Kidney capillary endothelial cell (primary cell): ENCODE measurements at regions not wholly inside any gene's neighbourhood (a gene's known extent, or its start where the extent isn't known, plus 50 kb on each side); places are given as distances from the start of the nearest gene placed in this dataset.
"Not testable (repeated sequence)": the region's sequence is repeated elsewhere in the genome, so short reads cannot be mapped to it uniquely, and the experiment has no call there.

ENCODE experiments used
- DNase-seq: peaks from one replicate; pipeline ENCODE4 v3.0.0-alpha.2; 2018; ENCODE audit warnings: low spot score

- no peak for DNase-seq
Observed at GRCh38 chr10:131838966-131839742, 61.7 kb upstream of the PPP2R2D start.

- DNase-seq, result not testable (repeated sequence)
Observed at GRCh38 chr10:131839880-131840787, 60.7 kb upstream of the PPP2R2D start.

- DNase-seq, result no peak
Observed at GRCh38 chr10:131840788-131841118, 60.1 kb upstream of the PPP2R2D start.

- DNase-seq, result no peak
Observed at GRCh38 chr10:131841131-131841660, 59.6 kb upstream of the PPP2R2D start.

- no peak for DNase-seq
Observed at GRCh38 chr10:131841661-131842139, 59.1 kb upstream of the PPP2R2D start.

- no peak for DNase-seq
Observed at GRCh38 chr10:131842351-131843088, 58.3 kb upstream of the PPP2R2D start.

GRCh38 chr10:131843089-131843595 is 57.7 kb upstream of the PPP2R2D start:
- DNase-seq, result no peak

- no peak for DNase-seq
Observed at GRCh38 chr10:131843881-131844284, 56.9 kb upstream of the PPP2R2D start.

GRCh38 chr10:131844529-131845084 is 56.2 kb upstream of the PPP2R2D start:
- DNase-seq, result no peak

GRCh38 chr10:131845505-131846239 is 55.1 kb upstream of the PPP2R2D start:
- DNase-seq, result no peak

GRCh38 chr10:131846240-131847101 is 54.3 kb upstream of the PPP2R2D start:
- no peak for DNase-seq

- DNase-seq, result no peak
Observed at GRCh38 chr10:131847241-131847783, 53.5 kb upstream of the PPP2R2D start.

GRCh38 chr10:131848296-131848695 is 52.5 kb upstream of the PPP2R2D start:
- DNase-seq, result no peak

GRCh38 chr10:131848741-131849590 is 51.8 kb upstream of the PPP2R2D start:
- no peak for DNase-seq

- no peak for DNase-seq
Observed at GRCh38 chr10:131849591-131850382, 51.0 kb upstream of the PPP2R2D start.

GRCh38 chr10:131850383-131850870 is 50.4 kb upstream of the PPP2R2D start:
- peak; percentile 10 for DNase-seq
